GM19351 (cell line): ENCODE measurements at regions not wholly inside any gene's neighbourhood (a gene's known extent, or its start where the extent isn't known, plus 50 kb on each side); places are given as distances from the start of the nearest gene placed in this dataset.
"Not testable (repeated sequence)": the region's sequence is repeated elsewhere in the genome, so short reads cannot be mapped to it uniquely, and the experiment has no call there.

ENCODE experiments used
- ATAC-seq: cut with Tn5 transposase; IDR thresholded peaks from one replicate; pipeline ENCODE4 v1.9.1; 2021; ENCODE audit warnings: mild to moderate bottlenecking, moderate library complexity; ENCODE audit not compliant: unreplicated experiment

DNA sequence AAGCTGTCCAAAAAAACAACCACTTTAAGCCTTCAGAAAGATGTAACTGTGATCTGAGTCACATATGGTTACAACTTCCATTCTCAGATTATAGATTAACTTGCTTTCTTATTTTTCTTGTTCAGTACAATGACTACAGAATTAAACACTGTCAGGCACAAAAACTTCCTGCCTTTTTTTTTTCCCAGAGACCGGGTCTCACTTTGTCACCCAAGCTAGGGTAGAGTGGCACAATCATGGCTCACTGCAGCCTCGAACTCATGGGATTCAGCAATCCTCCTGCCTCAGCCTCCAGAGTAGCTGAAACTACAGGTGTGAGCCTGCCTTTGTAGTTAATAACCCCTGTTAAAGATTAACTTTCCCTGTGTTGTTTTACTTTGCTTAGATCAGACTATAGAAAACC, 163.2 kb downstream of the AVL9 start:
- no peak for ATAC-seq

GRCh38 chr7:32658034-32658433, 162.7 kb downstream of the AVL9 start:
- ATAC-seq, result peak; percentile 46

DNA sequence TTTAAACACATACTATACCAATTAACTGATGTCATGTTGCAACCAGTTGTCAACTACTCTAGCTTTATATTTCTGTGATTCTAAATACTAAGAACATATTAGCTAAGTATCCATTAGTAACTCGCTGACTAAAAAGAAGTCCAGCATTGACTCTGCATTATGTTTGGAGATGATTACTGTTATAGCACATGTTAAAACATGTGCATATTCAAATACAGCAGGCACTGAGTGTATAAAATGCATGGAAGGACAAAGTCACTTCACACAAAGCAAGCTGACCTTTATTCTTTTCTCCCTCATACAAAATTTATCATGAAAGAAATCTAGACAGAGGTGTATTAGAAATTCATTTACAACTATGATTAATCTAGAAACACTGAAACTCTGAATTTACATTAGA, 159.3 kb downstream of the AVL9 start:
- not testable (repeated sequence) for ATAC-seq

DNA sequence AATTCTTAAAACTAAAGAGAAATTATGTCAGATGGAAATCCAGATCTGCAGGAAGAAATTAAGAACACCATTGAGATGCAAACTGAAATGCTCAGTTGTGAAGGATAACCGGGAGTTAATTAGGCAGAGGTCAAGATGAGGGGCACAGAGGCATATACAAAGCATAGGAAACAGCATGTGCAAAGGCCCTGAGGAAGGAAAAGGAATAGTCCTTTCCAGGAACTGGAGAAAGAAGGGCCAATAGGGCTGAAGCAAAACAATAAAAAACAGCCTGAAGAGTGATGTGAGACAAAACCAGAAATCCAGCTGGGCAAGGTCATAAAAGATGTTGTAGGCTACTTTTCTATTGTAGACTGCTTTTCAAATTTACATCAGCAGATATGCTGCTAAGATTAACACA, 155.1 kb downstream of the AVL9 start:
- not testable (repeated sequence) for ATAC-seq

DNA sequence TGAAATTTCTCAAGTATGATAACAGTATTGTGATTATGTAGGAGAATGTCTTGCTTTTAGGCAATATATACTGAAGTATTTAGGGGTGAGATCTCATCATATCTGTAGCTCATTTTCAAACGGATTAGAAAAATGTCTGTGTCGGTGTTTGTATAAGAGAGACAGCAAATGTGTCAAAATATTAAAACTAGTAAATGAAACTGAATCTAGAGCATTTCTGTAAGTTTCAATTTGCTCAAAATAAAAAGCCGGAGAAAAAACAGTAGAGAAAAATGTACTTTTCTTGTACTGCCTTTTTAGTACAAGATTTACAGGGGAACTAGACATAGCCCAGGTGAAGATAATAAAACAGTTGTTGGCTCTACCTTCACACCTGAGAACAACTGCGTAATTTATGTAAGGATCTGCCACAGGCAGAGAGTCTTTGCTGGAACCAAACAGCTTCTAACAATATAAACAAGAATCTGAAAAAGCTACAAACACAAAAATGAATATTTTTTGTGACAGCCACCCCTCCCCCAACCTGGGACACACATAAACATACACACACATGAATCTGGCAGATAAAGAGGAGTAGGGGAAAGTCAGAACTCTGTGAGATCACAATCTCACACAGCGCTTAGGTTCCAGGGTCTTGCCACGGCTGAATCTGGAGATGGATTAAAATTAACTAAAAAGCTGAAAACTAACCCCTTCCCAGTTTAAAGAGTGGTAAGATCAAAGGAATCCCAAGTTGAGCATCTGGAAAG, 153.3 kb downstream of the AVL9 start:
- ATAC-seq, result no peak

DNA sequence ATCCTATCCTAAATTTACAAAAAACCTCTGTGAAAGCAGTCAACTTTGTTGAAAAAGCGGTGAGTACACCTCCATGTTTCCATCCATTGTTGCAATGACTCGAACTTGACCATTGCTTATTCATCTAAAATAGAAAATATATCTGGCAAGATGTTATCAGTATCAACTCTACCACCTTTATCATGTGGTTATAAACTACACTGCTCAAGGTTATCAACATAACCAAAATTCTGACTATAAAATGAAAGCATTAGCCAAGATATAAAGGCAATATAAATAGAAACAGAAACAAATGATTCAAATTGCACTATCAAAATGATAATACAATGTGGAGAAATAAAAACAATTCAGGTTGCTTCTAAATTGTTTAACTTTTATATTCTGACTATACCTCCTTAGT, 150.0 kb downstream of the AVL9 start:
- not testable (repeated sequence) for ATAC-seq

DNA sequence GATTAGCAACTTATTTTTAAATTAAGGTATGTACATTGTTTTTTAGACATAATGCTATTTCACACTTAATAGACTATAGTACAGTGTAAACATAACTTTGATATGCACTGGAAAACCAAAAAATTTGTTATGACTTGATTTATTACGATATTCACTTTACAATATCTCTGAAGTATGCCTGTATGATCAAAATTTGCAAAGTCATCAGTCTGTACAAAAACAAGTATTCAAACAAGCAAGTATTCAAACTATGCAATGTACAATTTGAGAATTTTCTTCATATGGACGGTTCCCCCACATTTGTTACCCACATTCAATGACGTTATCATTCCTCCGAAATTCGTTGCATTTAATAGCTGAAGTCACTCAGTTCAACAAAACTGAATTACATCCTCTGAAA, 147.9 kb downstream of the AVL9 start:
- no peak for ATAC-seq

- ATAC-seq, result peak; percentile 28
Measured at GRCh38 chr7:32639122-32639521, 143.8 kb downstream of the AVL9 start.

DNA sequence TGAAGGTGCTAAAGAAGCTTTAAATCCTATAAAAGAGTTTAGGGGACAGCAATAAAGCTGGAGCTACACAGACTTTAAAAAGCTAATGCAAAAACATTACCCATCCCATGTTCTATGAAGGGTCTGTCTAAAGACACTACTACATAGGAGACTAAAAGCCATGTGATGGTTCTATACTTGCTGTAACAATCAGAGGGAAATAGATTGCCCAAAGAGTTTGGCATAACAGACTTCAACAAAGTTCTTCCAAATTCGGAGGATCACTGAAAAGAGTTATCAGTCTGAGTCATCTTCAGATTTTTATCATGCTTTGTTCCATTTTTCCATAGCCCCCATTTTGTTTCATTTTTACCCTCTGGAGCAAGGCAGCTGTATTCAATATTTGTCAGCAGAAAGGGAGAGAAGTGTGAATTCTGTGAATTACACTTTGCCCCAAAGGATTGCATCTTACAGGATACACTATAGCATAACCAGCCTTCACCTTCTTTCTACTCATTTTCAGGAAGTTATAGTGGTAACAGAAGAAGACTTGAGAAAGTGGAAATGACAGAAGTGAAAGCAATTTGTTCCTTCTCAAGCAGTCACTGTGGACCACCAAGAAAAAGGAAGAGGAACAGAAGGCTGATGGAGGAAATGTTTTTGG, 143.3 kb downstream of the AVL9 start:
- peak; percentile 97 for ATAC-seq
